ENCODE measurements at regions not wholly inside any gene's neighbourhood (a gene's known extent, or its start where the extent isn't known, plus 50 kb on each side); places are given as distances from the start of the nearest gene placed in this dataset.

GRCh38 chr1:29984166-29984861 lies 739.1 kb downstream of the MATN1 start:
- WGBS, 2 donors, result 55 to 63% methylated on average over 11 of the region's 11 CpGs
- Histone ChIP-seq H3K4me1 (no peaks in the 10 kb centered on the region), H3K27ac (peak overlapping the region in 2 of 4 donors; percentile 57 to 64), H3K4me3 (no peak overlapping the region), H3K27me3 (no peaks in the 10 kb centered on the region), H3K9me3 (no peaks in the 10 kb centered on the region), H3K36me3 (no peaks in the 10 kb centered on the region)
- no peak for DNase-seq (ENCODE audit: low spot score in 2 of 2)
- TF ChIP-seq POLR2A (IDR thresholded peaks at IDR 0.05) (no peak), EP300 (IDR thresholded peaks at IDR 0.05) (no peak), CTCF (IDR thresholded peaks at IDR 0.05) (no peak)

GRCh38 chr1:29983321-29983720 lies 740.1 kb downstream of the MATN1 start:
- H3K9me3 ChIP-seq, result no peaks in the 10 kb centered on the region
- TF ChIP-seq CTCF (IDR thresholded peaks at IDR 0.05) (no peak), EP300 (IDR thresholded peaks at IDR 0.05) (no peak), POLR2A (IDR thresholded peaks at IDR 0.05) (no peak)
- DNase-seq (ENCODE audit: low spot score in 2 of 2), result no peak
- no peak overlapping the region for H3K4me3 ChIP-seq
- 89 to 94% methylated on average over 7 of the region's 7 CpGs for WGBS, 2 donors
- no peak overlapping the region for H3K27ac ChIP-seq
- no peaks in the 10 kb centered on the region for H3K36me3 ChIP-seq
- no peaks in the 10 kb centered on the region for H3K27me3 ChIP-seq
- no peaks in the 10 kb centered on the region for H3K4me1 ChIP-seq

- H3K4me3 ChIP-seq, result no peak overlapping the region
- no peak for TF ChIP-seq CTCF (IDR thresholded peaks at IDR 0.05)
- no peak for TF ChIP-seq EP300 (IDR thresholded peaks at IDR 0.05)
- no peak for TF ChIP-seq POLR2A (IDR thresholded peaks at IDR 0.05)
- no peak overlapping the region for H3K27ac ChIP-seq
- no peak for DNase-seq (ENCODE audit: low spot score in 2 of 2)
- H3K4me1 ChIP-seq, result no peaks in the 10 kb centered on the region
- 66 to 69% methylated on average over 4 to 5 of the region's 5 CpGs for WGBS, 2 donors
- peaks cover 0 to 6% (median 0%) of the 10 kb centered on the region in 4 donors for H3K9me3 ChIP-seq
- no peaks in the 10 kb centered on the region for H3K27me3 ChIP-seq
- H3K36me3 ChIP-seq, result no peaks in the 10 kb centered on the region
Measured at GRCh38 chr1:29981586-29982239, 741.7 kb downstream of the MATN1 start.

- Histone ChIP-seq H3K27me3 (no peaks in the 10 kb centered on the region), H3K27ac (no peak overlapping the region), H3K36me3 (no peaks in the 10 kb centered on the region), H3K9me3 (peaks cover 0 to 6% (median 0%) of the 10 kb centered on the region in 4 donors), H3K4me3 (no peak overlapping the region), H3K4me1 (no peaks in the 10 kb centered on the region)
- no peak for DNase-seq (ENCODE audit: low spot score in 2 of 2)
- TF ChIP-seq POLR2A (IDR thresholded peaks at IDR 0.05) (no peak), CTCF (IDR thresholded peaks at IDR 0.05) (no peak), EP300 (IDR thresholded peaks at IDR 0.05) (no peak)
- WGBS, 2 donors, result 68 to 70% methylated on average over 4 of the region's 4 CpGs
Measured at GRCh38 chr1:29977550-29977949, 741.2 kb downstream of the PTPRU start.

- Histone ChIP-seq H3K4me1 (no peaks in the 10 kb centered on the region), H3K36me3 (no peaks in the 10 kb centered on the region), H3K27me3 (no peaks in the 10 kb centered on the region), H3K4me3 (no peak overlapping the region), H3K9me3 (peaks cover 0 to 6% (median 0%) of the 10 kb centered on the region in 4 donors), H3K27ac (no peak overlapping the region)
- TF ChIP-seq EP300 (IDR thresholded peaks at IDR 0.05) (no peak), CTCF (IDR thresholded peaks at IDR 0.05) (no peak), POLR2A (IDR thresholded peaks at IDR 0.05) (no peak)
- no peak for DNase-seq (ENCODE audit: low spot score in 2 of 2)
- 34 to 36% methylated on average over 7 of the region's 7 CpGs for WGBS, 2 donors
Measured at GRCh38 chr1:29975036-29975694, 738.8 kb downstream of the PTPRU start.
